GM20000 (cell line): ENCODE measurements at regions not wholly inside any gene's neighbourhood (a gene's known extent, or its start where the extent isn't known, plus 50 kb on each side); places are given as distances from the start of the nearest gene placed in this dataset.

Source experiments
- DNase-seq: peaks from one replicate; pipeline ENCODE4 v3.0.0; 2012; ENCODE audit warnings: low spot score
- CTCF ChIP-seq: IDR thresholded peaks from 2 replicates; pipeline ENCODE4 v1.5.1; 2012; ENCODE audit warnings: mild to moderate bottlenecking, control low read depth; ENCODE audit errors: extremely low read depth, missing control alignments

- no peak for DNase-seq
- TF ChIP-seq CTCF, result no peak
These were observed 359.1 kb upstream of the XYLT1 start for GRCh38 chr16:17829811-17830210.

- TF ChIP-seq CTCF, result no peak
- DNase-seq, result no peak
These were observed 357.3 kb upstream of the XYLT1 start for GRCh38 chr16:17828012-17828411.

- DNase-seq, result no peak
- no peak for TF ChIP-seq CTCF
These were observed 356.6 kb upstream of the XYLT1 start for GRCh38 chr16:17827313-17827712.

- TF ChIP-seq CTCF, result no peak
- no peak for DNase-seq
These were observed 347.2 kb upstream of the XYLT1 start for GRCh38 chr16:17817943-17818342.

GRCh38 chr16:17817260-17817659 is 346.5 kb upstream of the XYLT1 start:
- DNase-seq, result no peak
- no peak for TF ChIP-seq CTCF

- no peak for DNase-seq
- TF ChIP-seq CTCF, result no peak
These were observed 342.0 kb upstream of the XYLT1 start for GRCh38 chr16:17812771-17813170.

GRCh38 chr16:17804857-17805256 is 334.1 kb upstream of the XYLT1 start:
- TF ChIP-seq CTCF, result no peak
- DNase-seq, result no peak
